ENCODE measurements at regions not wholly inside any gene's neighbourhood (a gene's known extent, or its start where the extent isn't known, plus 50 kb on each side); places are given as distances from the start of the nearest gene placed in this dataset.

GRCh38 chr14:101188571-101188915 is 285.0 kb upstream of the RTL1 start:
- in situ Hi-C loops (cut with HindIII; ENCODE audit: low sequenced_read_pairs), result no loop called here

GRCh38 chr14:101189266-101189665 is 285.7 kb upstream of the RTL1 start:
- in situ Hi-C loops (cut with HindIII; ENCODE audit: low sequenced_read_pairs), result no loop called here

DNA sequence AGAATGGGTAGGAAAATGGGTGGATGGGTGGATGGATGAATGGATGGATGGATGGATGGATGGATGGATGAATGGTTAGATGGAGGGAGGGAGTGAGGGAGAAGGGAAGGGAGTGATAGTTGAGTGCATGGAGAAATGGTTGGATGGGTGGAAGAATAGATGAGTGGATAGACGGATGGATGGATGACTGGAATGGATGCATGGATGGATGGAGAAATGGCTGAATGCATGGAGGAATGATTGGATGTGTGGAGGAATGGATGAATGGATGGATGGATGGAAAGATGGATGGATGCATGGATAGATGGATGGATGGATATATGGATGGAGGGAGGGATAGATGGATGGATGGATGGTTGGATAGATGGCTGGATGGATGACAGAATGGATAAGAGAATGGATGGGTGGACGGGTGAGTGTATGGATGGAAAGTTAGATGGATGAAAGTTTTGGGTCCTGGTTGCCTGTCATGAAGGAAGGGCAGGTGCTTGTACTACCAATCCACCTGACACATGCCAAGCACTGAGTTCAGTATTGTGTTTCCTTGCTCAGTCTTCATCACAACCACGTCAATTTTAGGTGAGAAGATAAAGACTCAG is 286.5 kb upstream of the RTL1 start:
- in situ Hi-C loops (cut with HindIII; ENCODE audit: low sequenced_read_pairs), result no loop called here

DNA sequence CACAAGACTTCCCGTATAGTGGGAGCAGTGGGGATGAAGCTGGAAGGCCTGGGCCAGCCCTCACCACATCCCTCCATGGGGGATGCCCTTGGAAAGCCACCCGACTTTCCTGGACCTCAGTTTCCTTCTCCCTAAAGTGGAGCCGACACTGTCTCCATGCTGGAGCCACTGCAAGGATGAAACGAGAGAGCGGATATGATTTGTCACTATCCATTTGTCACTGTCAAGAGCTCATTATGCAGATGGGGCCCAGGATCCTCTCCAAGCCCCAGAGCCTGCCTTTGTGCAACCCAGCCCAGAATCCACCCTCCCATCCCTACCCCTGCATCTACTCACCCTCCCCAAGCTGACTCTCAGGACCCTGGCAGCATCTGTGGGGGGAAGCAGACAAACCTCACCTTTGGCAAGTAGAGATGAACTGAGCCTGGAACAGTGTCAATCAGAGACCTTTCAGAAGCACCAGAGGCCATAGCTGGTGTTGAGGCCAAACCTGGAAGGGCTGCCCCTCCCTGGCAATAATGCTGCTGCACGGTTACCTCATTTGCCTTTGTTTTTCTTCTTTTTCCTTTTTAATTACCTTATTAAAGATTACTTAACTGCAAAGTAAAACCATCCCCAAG is 287.7 kb upstream of the RTL1 start:
- in situ Hi-C loops (cut with HindIII; ENCODE audit: low sequenced_read_pairs), result no loop called here

- in situ Hi-C loops (cut with HindIII; ENCODE audit: low sequenced_read_pairs), result no loop called here
Measured at GRCh38 chr14:101191721-101192660, 288.5 kb upstream of the RTL1 start.

GRCh38 chr14:101192661-101193000 is 289.1 kb upstream of the RTL1 start:
- in situ Hi-C loops (cut with HindIII; ENCODE audit: low sequenced_read_pairs), result no loop called here

- in situ Hi-C loops (cut with HindIII; ENCODE audit: low sequenced_read_pairs), result no loop called here
Measured at GRCh38 chr14:101193106-101193844, 289.8 kb upstream of the RTL1 start.

DNA sequence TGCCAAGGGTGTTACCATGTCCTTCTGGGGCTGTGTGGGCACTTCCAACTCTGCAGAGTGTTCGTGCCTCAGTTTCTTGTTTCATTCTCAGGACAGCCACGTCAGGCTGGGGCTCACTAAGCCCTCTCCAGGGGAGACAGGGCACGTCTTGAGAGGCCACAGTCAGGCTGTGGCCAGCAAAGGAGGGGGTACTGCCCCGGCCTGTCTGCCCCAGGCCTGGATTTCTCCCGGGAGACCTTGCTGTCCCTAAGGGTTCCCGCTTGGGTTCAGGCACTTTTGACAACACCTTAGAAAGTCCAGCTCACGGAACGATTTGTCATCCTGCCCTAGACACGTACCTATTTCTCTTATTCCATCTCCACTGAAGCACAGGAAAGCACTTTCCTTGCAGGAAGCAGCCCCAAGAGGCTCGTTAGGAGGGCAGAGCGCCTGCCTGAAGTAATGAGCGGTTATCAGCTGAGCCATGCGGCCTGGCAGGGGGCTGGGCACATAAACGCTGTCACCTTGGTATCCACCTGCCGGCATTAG is 290.4 kb upstream of the RTL1 start:
- in situ Hi-C loops (cut with HindIII; ENCODE audit: low sequenced_read_pairs), result no loop called here

GRCh38 chr14:101194373-101195308 is 291.1 kb upstream of the RTL1 start:
- in situ Hi-C loops (cut with HindIII; ENCODE audit: low sequenced_read_pairs), result no loop called here

- in situ Hi-C loops (cut with HindIII; ENCODE audit: low sequenced_read_pairs), result no loop called here
Measured at GRCh38 chr14:101195309-101195901, 291.9 kb upstream of the RTL1 start.

DNA sequence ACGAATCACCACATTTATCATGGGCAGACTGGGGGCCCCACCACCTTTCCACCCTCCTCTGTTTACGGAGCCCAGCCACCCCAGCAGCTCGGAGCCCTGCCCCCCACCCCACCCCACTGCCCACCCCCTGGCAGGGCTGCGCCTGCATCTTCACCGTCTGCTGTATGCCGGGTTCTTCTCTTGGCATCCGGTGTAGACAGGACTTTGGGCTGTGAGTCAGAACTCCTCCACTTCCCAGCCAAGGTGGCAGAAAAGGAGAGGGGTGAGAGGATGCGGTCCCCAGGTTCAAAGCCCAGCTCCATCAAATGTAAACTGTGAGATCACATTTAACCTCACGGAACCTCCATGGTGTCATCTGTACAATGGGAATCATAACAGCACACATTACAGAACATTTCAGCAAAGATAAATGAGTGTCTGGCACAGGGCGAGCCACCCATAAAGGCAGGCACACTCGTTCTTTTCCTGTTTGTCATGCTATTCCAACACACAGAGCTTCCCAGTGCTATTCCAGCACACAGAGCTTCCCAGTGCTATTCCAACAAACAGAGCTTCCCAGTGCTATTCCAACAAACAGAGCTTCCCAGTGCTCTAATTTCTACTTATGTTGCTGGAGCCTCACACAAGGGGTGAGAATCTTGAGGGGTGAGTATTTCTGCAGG is 292.7 kb upstream of the RTL1 start:
- in situ Hi-C loops (cut with HindIII; ENCODE audit: low sequenced_read_pairs), result no loop called here

DNA sequence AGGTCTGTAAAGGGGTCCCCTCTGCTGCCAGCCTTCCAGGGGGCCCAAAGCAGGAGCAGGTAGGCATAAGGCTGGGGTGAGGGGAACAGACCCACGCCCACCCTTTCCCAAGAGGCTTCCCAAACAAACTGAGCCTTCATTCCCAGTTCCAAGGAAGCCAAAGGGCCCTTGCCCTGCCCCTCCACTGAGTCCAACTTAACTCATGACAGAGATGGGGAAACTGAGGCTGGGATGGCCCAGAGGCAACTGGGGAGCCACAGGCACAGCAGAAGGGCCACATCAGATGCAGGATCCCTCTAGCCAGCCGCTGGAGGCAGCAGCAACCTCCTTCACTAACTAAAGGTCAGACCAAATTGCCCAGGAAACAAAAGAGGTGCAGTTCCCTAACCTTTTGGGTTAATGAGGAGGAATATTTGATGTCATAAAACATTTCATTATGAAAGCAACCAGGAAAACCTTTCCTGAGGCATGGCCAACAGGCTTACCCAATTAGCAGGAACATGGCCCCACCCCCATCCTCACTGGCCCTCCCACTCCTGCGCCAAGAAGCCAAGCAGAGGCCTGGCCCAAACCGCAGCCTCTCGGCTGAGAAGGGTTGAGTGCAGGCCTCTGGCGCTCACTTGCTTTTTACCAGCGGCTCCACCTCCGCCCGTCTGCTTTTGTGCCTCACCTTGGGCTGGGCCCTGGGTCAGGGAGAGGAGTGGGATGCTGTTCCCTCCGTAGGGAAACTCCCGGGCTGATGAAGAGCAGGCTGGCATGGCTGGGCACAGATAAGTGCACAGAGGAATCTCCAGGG is 293.5 kb upstream of the RTL1 start:
- in situ Hi-C loops (cut with HindIII; ENCODE audit: low sequenced_read_pairs), result no loop called here

DNA sequence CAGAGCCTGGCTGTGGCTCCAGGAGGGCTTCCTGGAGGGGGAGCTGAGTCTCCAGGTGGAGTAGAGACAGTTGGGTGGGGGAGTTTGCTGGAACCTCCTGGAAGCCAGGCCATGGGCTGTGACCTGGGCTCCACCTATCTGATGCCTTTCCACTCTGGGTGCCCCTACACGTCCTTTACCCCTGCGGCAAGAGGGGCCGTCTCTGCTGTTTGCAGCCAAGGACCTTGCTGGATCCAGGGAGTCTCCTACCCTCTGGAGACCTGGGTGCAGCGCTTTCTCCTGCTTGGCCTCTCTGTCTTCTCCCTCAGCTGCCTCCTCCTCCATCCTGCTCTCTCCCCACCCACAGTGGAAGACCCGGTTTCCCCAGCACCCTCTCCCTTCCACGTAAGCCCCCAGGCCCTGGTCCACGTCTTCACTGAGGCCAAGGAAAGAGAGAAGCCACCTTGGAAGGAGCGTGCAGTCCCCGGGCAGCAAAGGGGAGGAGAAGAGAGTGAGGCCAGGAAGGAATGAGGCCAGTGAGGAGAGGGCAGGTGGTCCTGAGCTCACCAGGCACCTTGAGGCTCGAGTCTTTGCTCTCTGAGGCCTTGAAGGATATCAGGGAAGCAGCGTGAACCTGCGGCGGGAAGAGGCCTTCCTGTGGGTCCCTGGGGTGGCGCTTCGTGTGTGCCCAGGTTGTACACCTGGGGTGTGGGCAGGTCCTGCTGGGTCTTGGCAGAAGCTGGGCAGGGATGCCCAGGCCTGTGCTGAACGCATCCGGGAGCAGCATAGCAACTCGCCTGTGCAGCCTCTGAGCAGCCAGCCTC is 294.3 kb upstream of the RTL1 start:
- in situ Hi-C loops (cut with HindIII; ENCODE audit: low sequenced_read_pairs), result no loop called here

GRCh38 chr14:101198398-101199027 is 295.0 kb upstream of the RTL1 start:
- in situ Hi-C loops (cut with HindIII; ENCODE audit: low sequenced_read_pairs), result no loop called here

- in situ Hi-C loops (cut with HindIII; ENCODE audit: low sequenced_read_pairs), result no loop called here
Measured at GRCh38 chr14:101199028-101199770, 295.7 kb upstream of the RTL1 start.

- in situ Hi-C loops (cut with HindIII; ENCODE audit: low sequenced_read_pairs), result no loop called here
Measured at GRCh38 chr14:101200008-101200649, 296.6 kb upstream of the RTL1 start.

Measured in DLD1 (cell line).